C1 segment of cervical spinal cord (tissue), 14 donors: ENCODE measurements at regions not wholly inside any gene's neighbourhood (a gene's known extent, or its start where the extent isn't known, plus 50 kb on each side); places are given as distances from the start of the nearest gene placed in this dataset.

Source experiments
- DNase-seq, 14 donors: peaks; one replicate each; lab custom pipeline; 2025; lab: John Stamatoyannopoulos, UW

- DNase-seq: no peak
Measured at GRCh38 chr15:62877276-62877857, 165.2 kb upstream of the TPM1 start.

DNA sequence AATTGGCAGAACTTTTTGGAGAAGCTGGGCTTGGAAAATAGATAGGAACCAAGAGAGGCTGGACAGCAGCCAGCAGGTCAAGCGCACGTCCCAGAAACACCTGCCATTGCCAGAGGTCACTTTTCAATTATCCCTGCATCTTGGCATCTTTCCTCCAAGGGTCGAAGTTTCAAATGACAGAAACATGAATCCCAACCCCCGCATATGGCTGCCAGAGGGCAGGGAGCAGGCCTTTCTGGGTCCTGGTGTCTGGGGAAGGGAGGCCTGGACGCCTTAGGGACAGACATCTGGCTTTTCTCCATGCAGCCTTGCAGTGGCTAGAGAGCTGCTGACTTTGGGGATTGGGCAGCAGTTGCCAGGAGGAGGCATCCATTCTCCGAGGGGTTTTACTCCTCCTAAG lies 164.5 kb upstream of the TPM1 start:
- DNase-seq: no peak

DNA sequence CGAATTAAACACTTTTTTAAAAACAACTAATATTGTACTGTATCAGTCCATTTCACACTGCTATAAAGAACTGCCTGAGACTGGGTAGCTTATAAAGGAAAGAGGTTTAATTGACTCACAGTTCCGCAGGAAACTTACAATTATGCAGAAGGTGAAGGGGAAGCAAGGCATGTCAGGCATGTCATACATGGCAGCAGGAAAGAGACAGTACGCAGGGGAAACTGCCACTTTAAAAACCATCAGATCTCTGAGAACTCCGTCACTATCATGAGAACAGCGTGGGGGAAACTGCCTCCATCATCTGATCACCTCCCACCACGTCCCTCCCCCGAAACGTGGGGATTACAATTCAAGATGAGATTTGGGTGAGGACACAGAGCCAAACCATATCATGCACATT lies 162.8 kb upstream of the TPM1 start:
- DNase-seq: no peak

GRCh38 chr15:62880278-62880677 lies 162.3 kb upstream of the TPM1 start:
- peak in 1 of 14 donors; percentile 19 for DNase-seq

- no peak for DNase-seq
Measured at GRCh38 chr15:62881056-62881455, 161.5 kb upstream of the TPM1 start.

DNA sequence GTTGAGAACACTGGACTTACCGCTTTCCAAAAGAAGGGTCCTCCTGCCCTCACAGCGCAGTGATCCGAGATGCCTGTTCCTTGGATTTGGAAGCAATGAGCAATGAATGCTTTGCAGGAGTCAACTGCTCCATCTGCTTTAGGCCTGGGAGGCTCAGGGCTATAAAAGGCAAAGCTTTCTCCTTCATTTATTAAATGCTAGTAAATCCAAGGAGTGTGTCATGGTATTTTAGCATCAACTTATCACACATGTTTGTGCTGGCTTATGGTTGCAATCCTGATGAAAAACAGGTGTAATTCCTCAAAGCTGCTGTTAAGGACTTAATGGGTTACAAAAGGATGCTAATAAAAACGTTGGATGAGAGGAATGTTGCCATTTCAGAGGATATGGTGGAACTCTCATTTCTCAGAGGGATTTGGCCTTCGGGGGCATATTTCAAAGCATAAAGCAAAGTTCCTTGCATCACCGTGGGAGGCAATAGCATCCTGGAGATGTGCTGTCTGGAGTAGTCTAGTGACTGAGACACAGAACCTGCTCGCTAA lies 158.5 kb upstream of the TPM1 start:
- DNase-seq: no peak

DNA sequence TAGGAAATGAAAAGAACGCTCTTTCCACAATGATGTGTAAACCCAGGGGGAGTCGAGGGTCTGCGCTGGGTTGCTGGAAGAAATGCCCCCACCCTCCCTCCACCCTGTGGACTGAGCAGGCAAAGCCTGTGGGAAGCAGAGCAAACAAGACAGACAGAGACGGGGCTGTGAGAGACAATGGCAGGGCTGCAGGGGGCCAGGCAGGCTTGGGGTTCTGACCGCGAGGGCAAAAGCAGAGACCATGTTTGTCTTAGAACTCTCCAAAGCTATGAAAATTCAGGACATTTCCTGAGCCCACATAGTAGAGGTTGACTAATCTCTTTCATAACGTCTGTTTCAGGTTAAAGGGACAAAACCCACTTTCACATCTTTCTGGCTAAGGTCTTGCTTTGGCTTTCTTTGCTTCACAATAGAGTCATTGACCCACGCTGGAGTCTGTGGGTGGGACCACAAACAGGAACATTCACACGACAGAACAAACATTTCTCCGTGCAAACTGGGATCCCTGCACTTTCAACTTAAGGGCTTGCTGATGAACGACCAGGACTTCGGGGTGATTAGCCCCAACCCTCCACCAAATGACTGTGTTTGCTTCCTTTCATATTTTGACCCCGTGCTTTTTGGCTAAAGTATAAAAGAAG lies 156.0 kb upstream of the TPM1 start:
- DNase-seq: peak in 2 of 14 donors; percentile 15 to 35

- DNase-seq: peak in 1 of 14 donors; percentile 35
Measured at GRCh38 chr15:62887113-62887570, 155.4 kb upstream of the TPM1 start.

GRCh38 chr15:62888623-62889022 lies 153.9 kb upstream of the TPM1 start:
- DNase-seq: no peak

DNA sequence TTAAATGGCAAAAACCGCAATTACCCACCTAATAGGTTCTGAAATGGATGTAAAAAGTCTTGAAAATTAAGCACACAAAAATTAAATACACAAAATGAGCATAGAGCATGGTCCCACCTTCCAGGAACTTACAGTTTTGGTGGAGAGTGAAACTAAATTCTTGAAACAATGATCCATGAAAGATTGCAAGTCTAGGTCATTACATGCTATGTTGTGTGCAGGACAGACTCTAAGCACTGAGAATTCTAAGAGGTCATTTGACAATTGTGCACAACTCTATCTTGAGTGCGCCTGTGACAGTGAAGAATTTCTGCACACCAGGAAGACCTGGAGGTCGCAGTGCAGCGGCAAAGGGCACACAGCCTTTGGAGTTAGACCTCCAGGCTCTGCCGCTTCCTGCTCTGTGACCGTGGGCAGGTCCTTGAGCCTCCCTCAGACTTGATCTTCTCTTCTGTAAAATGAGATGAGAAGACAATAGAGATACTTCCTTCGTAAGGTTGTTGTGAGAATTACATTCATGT lies 153.3 kb upstream of the TPM1 start:
- DNase-seq: no peak

GRCh38 chr15:62889734-62890505 lies 152.6 kb upstream of the TPM1 start:
- no peak for DNase-seq

GRCh38 chr15:62894322-62895085 lies 148.0 kb upstream of the TPM1 start:
- no peak for DNase-seq

- no peak for DNase-seq
Measured at GRCh38 chr15:62895139-62895866, 147.2 kb upstream of the TPM1 start.

DNA sequence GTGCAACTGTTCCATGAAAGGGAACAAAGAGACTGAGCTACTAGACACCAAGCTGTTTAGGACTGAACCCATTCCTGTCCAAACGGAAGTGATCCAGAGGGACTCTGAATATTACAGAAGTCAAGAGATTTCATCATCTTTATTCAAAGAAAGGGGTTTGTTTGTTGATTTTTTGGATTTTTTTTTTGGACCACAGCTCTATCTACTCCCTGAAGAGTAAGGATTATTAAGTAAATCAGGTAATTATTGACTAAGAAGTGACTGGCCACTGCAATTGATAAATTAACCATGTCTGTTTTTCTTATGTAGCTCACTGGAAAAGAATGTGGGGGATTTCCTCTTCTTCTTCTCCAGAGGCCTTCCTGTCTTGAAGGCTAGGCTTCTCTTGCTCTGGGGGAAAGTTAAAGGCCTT lies 146.6 kb upstream of the TPM1 start:
- no peak for DNase-seq

- DNase-seq: no peak
Measured at GRCh38 chr15:62896380-62896866, 146.1 kb upstream of the TPM1 start.

GRCh38 chr15:62896969-62897486 lies 145.5 kb upstream of the TPM1 start:
- peak in 3 of 14 donors; percentile 4 to 80 (median 37) for DNase-seq

GRCh38 chr15:62897634-62898033 lies 144.9 kb upstream of the TPM1 start:
- DNase-seq: no peak

DNA sequence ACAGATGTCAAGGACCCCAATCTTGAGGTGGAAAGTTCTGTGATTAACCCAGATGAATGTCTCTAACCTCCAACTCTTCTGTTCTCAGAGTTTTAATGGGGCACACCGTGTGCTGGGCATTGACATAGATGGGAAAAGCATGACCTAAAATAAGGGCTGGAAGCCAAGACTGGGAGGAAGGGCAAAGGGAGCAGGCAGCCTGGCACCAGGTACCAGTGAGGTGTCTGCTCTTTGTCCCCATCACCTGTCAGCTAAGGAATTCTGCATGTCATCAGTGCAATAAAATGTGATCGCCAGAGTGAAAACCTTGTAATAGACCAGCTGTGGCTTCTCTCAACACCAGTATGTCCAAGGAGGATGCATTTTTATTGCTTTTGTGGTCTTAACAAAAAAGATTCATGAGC lies 143.5 kb upstream of the TPM1 start:
- DNase-seq: peak in 1 of 14 donors; percentile 11

DNA sequence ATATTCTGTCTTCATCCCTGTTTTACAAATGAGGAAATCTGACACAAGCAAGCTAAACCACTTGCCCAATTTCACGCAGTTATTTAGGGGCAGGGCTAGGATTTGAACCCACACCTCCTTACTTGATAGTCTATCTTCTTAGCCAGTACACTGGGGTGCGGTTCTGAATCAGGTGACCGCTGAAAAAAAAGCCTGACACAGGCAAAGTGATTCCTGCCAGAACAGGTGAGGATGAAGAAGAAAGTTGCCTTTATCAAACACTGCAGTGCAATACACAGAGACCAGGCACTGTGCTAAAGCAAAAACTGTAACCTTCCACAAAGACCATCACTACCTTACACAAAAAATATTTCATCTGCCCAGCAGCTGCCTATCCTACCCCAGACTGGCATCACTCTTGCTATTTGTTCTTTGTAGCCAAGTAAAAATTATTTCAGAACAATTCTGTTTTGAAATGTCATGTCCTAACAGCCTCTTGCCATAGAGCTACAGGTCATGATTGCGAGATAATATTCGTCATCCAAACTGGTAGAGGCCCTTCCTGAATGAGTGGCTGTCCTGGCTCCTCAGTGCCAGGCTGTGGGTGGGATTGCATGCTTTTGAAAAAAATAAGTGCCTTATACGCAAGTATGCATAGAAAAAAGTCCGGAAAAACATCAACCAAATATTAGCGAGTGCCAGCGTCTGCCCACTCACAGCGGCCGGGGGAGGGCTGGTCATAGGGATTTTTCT lies 142.3 kb upstream of the TPM1 start:
- DNase-seq: no peak

- DNase-seq: no peak
Measured at GRCh38 chr15:62901087-62901486, 141.5 kb upstream of the TPM1 start.
